SH-SY5Y (cell line): ENCODE measurements at regions not wholly inside any gene's neighbourhood (a gene's known extent, or its start where the extent isn't known, plus 50 kb on each side); places are given as distances from the start of the nearest gene placed in this dataset.

Experiments
- GATA2 ChIP-seq: IDR thresholded peaks from 2 replicates; pipeline ENCODE4 v1.6.1; 2011; ENCODE audit warnings: mild to moderate bottlenecking, low read depth, low read length
- GATA3 ChIP-seq: IDR thresholded peaks from 2 replicates; pipeline ENCODE4 v1.6.1; 2011; ENCODE audit warnings: low read depth, mild to moderate bottlenecking, low read length, moderate library complexity

GRCh38 chr5:6058055-6058715 is 320.2 kb downstream of the MED10 start:
- TF ChIP-seq GATA2, result no peak
- no peak for TF ChIP-seq GATA3

- TF ChIP-seq GATA2, result no peak
- TF ChIP-seq GATA3, result no peak
Measured at GRCh38 chr5:6056280-6056679, 322.1 kb downstream of the MED10 start.

DNA sequence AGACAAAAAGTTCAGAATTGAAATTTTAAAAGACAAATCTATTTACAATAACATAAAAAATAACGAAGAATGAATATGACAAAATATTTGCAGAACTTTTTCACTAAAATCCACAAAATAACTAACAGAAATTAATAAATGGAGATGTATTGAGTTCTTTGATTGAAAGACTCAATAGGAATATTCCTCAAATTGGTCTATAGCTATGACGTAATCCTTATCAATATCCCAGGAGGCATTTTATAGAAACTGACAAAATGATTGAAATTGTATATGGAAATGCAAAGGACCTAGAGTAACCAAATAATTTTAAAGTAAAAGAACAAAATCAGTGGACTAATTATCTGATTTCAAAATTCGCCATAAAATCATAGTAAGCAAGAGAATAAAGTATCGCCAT is 328.7 kb downstream of the MED10 start:
- TF ChIP-seq GATA2 (no peak), GATA3 (no peak)

GRCh38 chr5:6048746-6049145 is 329.6 kb downstream of the MED10 start:
- TF ChIP-seq GATA3 (no peak), GATA2 (no peak)

DNA sequence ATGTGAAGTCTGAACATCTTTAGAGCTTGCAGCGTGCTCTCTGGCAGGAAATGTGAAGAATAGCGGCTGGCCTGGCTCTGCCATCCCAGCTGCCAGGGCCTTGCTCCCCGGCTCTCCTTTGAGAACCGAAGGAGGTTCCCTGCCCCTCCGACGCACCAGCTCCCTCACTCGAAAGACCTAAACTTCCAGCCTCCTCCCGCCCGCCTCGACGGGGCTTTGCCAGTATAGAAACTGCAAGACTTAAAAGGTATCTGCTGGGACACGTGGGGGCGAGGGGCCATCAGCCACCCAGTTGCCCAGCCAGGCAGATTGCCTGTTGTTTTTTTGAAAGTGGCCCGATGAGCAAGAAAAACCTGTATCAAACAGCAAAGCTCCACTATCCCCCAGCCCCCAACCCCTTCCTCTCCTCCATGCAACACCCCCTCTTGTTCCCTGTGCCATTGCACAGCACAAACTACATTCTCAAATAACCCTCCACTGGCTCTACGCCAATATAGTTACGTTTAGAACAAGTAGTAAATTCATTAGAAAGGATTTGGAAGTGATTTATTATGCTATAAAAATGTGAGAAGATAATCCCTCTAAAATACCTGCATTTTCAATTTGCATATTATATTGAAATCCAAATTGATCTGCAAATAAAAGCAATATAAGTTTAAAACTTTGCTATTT is 331.9 kb downstream of the MED10 start:
- TF ChIP-seq GATA3 (no peak), GATA2 (no peak)

GRCh38 chr5:6043491-6044310 is 334.6 kb downstream of the MED10 start:
- TF ChIP-seq GATA2, result no peak
- TF ChIP-seq GATA3, result no peak

- TF ChIP-seq GATA3 (no peak), GATA2 (no peak)
Measured at GRCh38 chr5:6041977-6042550, 336.3 kb downstream of the MED10 start.

DNA sequence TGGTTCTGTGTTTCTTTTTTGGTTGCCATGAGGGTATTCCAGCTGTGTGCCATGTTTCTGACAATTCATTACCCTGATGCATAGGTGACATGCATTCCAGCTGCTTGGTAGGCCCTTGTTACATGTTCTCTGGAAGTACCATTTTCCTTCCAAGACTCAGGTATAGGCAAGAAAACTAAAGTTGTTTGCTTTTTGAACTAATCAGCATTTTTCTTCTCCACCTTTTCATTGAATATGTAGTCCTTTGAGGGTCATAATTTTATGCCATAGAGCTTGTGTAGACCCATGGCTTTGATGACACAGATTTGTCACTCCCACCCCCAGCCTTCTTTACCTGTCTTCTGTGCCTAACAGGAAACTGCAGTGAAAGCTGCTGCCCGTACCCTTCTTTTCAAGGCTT is 339.2 kb downstream of the MED10 start:
- TF ChIP-seq GATA3 (no peak), GATA2 (no peak)

- TF ChIP-seq GATA2 (no peak), GATA3 (no peak)
Measured at GRCh38 chr5:6036006-6036405, 342.3 kb downstream of the MED10 start.

- TF ChIP-seq GATA2 (no peak), GATA3 (no peak)
Measured at GRCh38 chr5:6029811-6030271, 348.5 kb downstream of the MED10 start.

DNA sequence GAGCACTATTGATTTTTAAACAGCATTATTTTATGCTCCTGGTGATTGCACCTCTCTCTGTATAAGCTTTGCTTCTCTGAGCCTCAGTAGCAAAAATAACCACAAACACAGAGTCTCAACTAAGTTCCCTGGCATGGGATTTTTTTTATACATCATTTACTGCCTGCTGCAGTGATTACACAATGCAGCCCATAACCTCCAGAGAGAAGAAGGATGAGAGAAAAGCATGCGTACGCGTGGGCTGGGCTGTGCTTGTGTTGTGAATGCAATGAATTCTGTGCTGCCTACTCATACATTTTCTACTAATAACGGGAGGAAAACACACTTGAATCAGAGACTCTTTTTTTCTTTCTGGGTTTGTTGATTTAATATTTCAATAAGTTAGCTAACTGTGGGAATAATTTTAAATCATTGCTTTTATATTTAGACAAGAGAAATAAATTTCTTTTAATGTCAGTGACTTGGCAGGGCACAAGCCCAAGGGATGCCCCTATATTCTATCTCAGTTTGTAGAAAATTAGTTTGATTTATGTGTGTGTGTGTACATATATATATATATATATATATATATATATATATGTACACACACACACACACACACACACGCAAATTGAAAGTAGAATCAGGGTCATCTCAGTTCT is 351.5 kb downstream of the MED10 start:
- TF ChIP-seq GATA3, result no peak
- no peak for TF ChIP-seq GATA2

DNA sequence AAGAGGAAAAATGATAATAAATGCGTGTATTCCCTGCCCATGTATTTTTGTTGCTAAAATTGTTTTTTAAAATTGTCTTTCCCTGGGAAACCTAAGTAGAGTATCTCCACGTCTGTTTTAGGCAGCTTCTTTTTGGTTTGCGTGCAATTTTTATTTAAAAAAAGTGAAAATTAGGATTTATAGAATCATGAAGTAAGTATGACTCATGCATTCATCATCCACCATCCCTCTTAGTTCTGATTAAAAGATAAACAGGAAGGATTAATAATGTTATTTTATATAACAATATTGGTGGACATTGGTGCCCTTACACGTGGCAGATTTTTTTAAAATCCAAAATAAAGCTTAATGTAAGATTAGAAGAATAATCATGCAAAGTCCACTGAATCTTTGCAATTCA is 358.7 kb downstream of the MED10 start:
- TF ChIP-seq GATA3 (no peak), GATA2 (no peak)

GRCh38 chr5:6013506-6013905 is 364.8 kb downstream of the MED10 start:
- no peak for TF ChIP-seq GATA3
- TF ChIP-seq GATA2, result no peak

- TF ChIP-seq GATA2 (no peak), GATA3 (no peak)
Measured at GRCh38 chr5:6011199-6011598, 367.1 kb downstream of the MED10 start.
